PC-9 (cell line): ENCODE measurements at regions not wholly inside any gene's neighbourhood (a gene's known extent, or its start where the extent isn't known, plus 50 kb on each side); places are given as distances from the start of the nearest gene placed in this dataset.
"Not testable (repeated sequence)": the region's sequence is repeated elsewhere in the genome, so short reads cannot be mapped to it uniquely, and the experiment has no call there.

Experiments used
- BruUV-seq: library from RNA; stranded (reverse); fragments of 400-500 nt; replicated peaks from 2 replicates; lab custom pipeline; 2021; lab: Mats Ljungman, UMichigan
- CTCF ChIA-PET: fragments of 300-600 bp; sonication (Branson Sonifier 250); formaldehyde crosslinking; loops from one replicate; lab custom pipeline; 2022; ENCODE audit warnings: antibody characterized with exemption; lab: Charles Lee
- POLR2A ChIA-PET: fragments of 300-600 bp; sonication (Branson Sonifier 250); formaldehyde crosslinking; loops from one replicate; lab custom pipeline; 2022; ENCODE audit warnings: antibody characterized with exemption; ENCODE audit not compliant: unreplicated experiment; lab: Charles Lee
- DNase-seq, 2 experiments: peaks; one replicate each; pipeline versions ENCODE4 v3.0.0 to v3.0.0-alpha.2; 2015 to 2022; ENCODE audit warnings: mixed read lengths in 1 of 2
- H2AFZ ChIP-seq: fragments of 200-600 bp; sonication (generic); 2 replicates; pipeline ENCODE4 v1.8.1; 2017; ENCODE audit warnings: antibody characterized with exemption
- H3F3A ChIP-seq: fragments of 200-600 bp; sonication (generic); 2 replicates; pipeline ENCODE4 v1.8.1; 2017; ENCODE audit warnings: antibody characterized with exemption, mild to moderate bottlenecking, low read depth; ENCODE audit not compliant: insufficient read depth
- H3K27ac ChIP-seq: fragments of 200-600 bp; sonication (generic); 2 replicates; pipeline ENCODE4 v1.6.1; 2016; ENCODE audit warnings: mixed run types
- H3K27me3 ChIP-seq: fragments of 200-600 bp; sonication (generic); 2 replicates; pipeline ENCODE4 v1.6.1; 2016; ENCODE audit warnings: low read depth, mixed run types; ENCODE audit not compliant: insufficient read depth
- H3K36me3 ChIP-seq: fragments of 200-600 bp; sonication (generic); 2 replicates; pipeline ENCODE4 v1.6.1; 2016; ENCODE audit warnings: low read depth, mixed run types
- H3K4me1 ChIP-seq: fragments of 200-600 bp; sonication (generic); replicated peaks from 2 replicates; pipeline ENCODE4 v1.6.1; 2016; ENCODE audit warnings: mixed run types; ENCODE audit not compliant: insufficient read depth
- H3K4me2 ChIP-seq: fragments of 200-600 bp; sonication (generic); 2 replicates; pipeline ENCODE4 v1.6.1; 2017; ENCODE audit warnings: mixed run types
- H3K4me3 ChIP-seq: fragments of 200-600 bp; sonication (generic); 2 replicates; pipeline ENCODE4 v1.6.1; 2016; ENCODE audit warnings: mixed run types
- H3K79me2 ChIP-seq: fragments of 200-600 bp; sonication (generic); 2 replicates; pipeline ENCODE4 v1.6.1; 2017; ENCODE audit warnings: low read depth, mixed run types
- H3K9me2 ChIP-seq: fragments of 200-600 bp; sonication (generic); 2 replicates; pipeline ENCODE4 v1.8.1; 2017; ENCODE audit warnings: mild to moderate bottlenecking; ENCODE audit not compliant: insufficient read depth
- H3K9me3 ChIP-seq: fragments of 200-600 bp; sonication (generic); 2 replicates; pipeline ENCODE4 v1.8.1; 2016; ENCODE audit warnings: low read depth; ENCODE audit not compliant: insufficient read depth
- H4K20me1 ChIP-seq: fragments of 200-600 bp; sonication (generic); 2 replicates; pipeline ENCODE4 v1.8.1; 2017; ENCODE audit not compliant: insufficient read depth
- intact Hi-C: fragments of 100-400 bp; cut with micrococcal nuclease; formaldehyde crosslinking; loops from one replicate; pipeline ENCODE4 v1.10.0; 2022; ENCODE audit not compliant: unreplicated experiment

GRCh38 chr7:153976745-153977144, 75.5 kb upstream of the DPP6 start:
- not testable (repeated sequence) for H3K79me2 ChIP-seq

GRCh38 chr7:153983186-153983585, 69.0 kb upstream of the DPP6 start:
- H3K79me2 ChIP-seq, H3K9me3 ChIP-seq, CTCF ChIA-PET, POLR2A ChIA-PET, H2AFZ ChIP-seq, H3K27me3 ChIP-seq, H3K27ac ChIP-seq, H3K4me2 ChIP-seq, BruUV-seq, H3K4me1 ChIP-seq, DNase-seq, H4K20me1 ChIP-seq, H3K9me2 ChIP-seq, H3K4me3 ChIP-seq, H3K36me3 ChIP-seq, H3F3A ChIP-seq, intact Hi-C loops: not testable (repeated sequence)

More at GRCh38 chr7:153976745-153977144, 75.5 kb upstream of the DPP6 start:
- H3K27ac ChIP-seq, H3K4me3 ChIP-seq, H3K4me2 ChIP-seq, H3K9me3 ChIP-seq, CTCF ChIA-PET, H3K9me2 ChIP-seq, H2AFZ ChIP-seq, BruUV-seq, intact Hi-C loops, POLR2A ChIA-PET, H3F3A ChIP-seq, H3K4me1 ChIP-seq, H4K20me1 ChIP-seq, DNase-seq, H3K36me3 ChIP-seq: not testable (repeated sequence)
- H3K27me3 ChIP-seq, result peaks cover 22% of the 10 kb centered on the region

GRCh38 chr7:153989066-153989627, 63.1 kb upstream of the DPP6 start:
- BruUV-seq, DNase-seq, H3K4me1 ChIP-seq, H3K9me3 ChIP-seq, H3K27ac ChIP-seq, POLR2A ChIA-PET, H3K36me3 ChIP-seq, H3K9me2 ChIP-seq, H4K20me1 ChIP-seq, H3K4me3 ChIP-seq, CTCF ChIA-PET, H2AFZ ChIP-seq, H3K4me2 ChIP-seq, H3F3A ChIP-seq, intact Hi-C loops, H3K79me2 ChIP-seq, H3K27me3 ChIP-seq: not testable (repeated sequence)

GRCh38 chr7:153989742-153990425, 62.3 kb upstream of the DPP6 start:
- BruUV-seq, POLR2A ChIA-PET: not testable (repeated sequence)

GRCh38 chr7:153991471-153991870, 60.7 kb upstream of the DPP6 start:
- H3K36me3 ChIP-seq, H3K27ac ChIP-seq, H3K4me3 ChIP-seq, intact Hi-C loops, CTCF ChIA-PET, H3F3A ChIP-seq, H3K4me2 ChIP-seq, H3K9me3 ChIP-seq, H3K9me2 ChIP-seq, H3K27me3 ChIP-seq, DNase-seq, H3K79me2 ChIP-seq, BruUV-seq, POLR2A ChIA-PET, H4K20me1 ChIP-seq, H2AFZ ChIP-seq, H3K4me1 ChIP-seq: not testable (repeated sequence)

More at GRCh38 chr7:153989742-153990425, 62.3 kb upstream of the DPP6 start:
- CTCF ChIA-PET, H3K27me3 ChIP-seq, H3K4me3 ChIP-seq, H3F3A ChIP-seq, H4K20me1 ChIP-seq, H3K79me2 ChIP-seq, H2AFZ ChIP-seq, H3K36me3 ChIP-seq, intact Hi-C loops, H3K27ac ChIP-seq, H3K4me1 ChIP-seq, H3K9me3 ChIP-seq, H3K9me2 ChIP-seq, H3K4me2 ChIP-seq, DNase-seq: not testable (repeated sequence)

- intact Hi-C loops, CTCF ChIA-PET: not testable (repeated sequence)
Observed at GRCh38 chr7:153993402-153993801, 58.8 kb upstream of the DPP6 start.

GRCh38 chr7:153998896-153999295, 53.3 kb upstream of the DPP6 start:
- H3K9me2 ChIP-seq, H3K4me3 ChIP-seq, H3K36me3 ChIP-seq, H3K27me3 ChIP-seq, H3F3A ChIP-seq, CTCF ChIA-PET, H3K9me3 ChIP-seq, H3K4me1 ChIP-seq, H3K27ac ChIP-seq, BruUV-seq, intact Hi-C loops, H3K4me2 ChIP-seq, H4K20me1 ChIP-seq, H2AFZ ChIP-seq, H3K79me2 ChIP-seq, DNase-seq: not testable (repeated sequence)
- POLR2A ChIA-PET, result interaction anchor here (0.6 kb wide), 1 partner anchor 20 kb away, joined by 4 read pairs; no protein-coding TSS in a partner anchor

More at GRCh38 chr7:153993402-153993801, 58.8 kb upstream of the DPP6 start:
- H3K9me3 ChIP-seq, H3K36me3 ChIP-seq, DNase-seq, H3K27ac ChIP-seq, POLR2A ChIA-PET, BruUV-seq, H4K20me1 ChIP-seq, H3K79me2 ChIP-seq, H3K27me3 ChIP-seq, H3F3A ChIP-seq, H2AFZ ChIP-seq, H3K4me1 ChIP-seq, H3K9me2 ChIP-seq, H3K4me2 ChIP-seq, H3K4me3 ChIP-seq: not testable (repeated sequence)
